Loucy (cell line): ENCODE measurements at regions not wholly inside any gene's neighbourhood (a gene's known extent, or its start where the extent isn't known, plus 50 kb on each side); places are given as distances from the start of the nearest gene placed in this dataset.

Experiments used
- EZH2phosphoT487 ChIP-seq: fragments of 200-600 bp; IDR thresholded peaks from 2 replicates; pipeline ENCODE4 v1.6.1; 2018; ENCODE audit warnings: antibody characterized with exemption, mild to moderate bottlenecking, moderate library complexity, borderline replicate concordance
- TF ChIP-seq, protein P1 (sequence below): fragments of 200-600 bp; sonication (generic); conservative IDR thresholded peaks from 2 replicates; pipeline ENCODE4 v1.5.1; 2014; ENCODE audit warnings: mild to moderate bottlenecking, antibody characterized with exemption, low read length

DNA sequence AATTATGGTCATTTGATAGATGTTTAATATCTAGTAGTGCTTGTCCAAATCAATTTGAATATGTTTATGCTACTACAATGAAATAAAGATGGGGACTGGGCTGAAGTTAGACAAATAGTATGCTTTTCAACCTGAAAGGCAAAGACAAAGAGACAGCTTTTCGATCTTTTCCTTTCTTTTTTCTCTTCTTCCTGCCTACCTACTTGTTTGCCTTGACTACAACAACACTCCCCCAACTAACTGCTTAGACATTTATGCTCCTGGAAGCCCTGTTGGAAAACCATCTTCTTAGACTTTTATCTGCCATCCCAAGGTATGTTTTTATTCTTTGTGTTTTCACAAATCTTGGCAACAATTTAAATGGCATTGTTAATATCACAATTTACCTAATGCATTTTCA, 374.4 kb upstream of the DDI1 start:
- TF ChIP-seq, protein P1, sequence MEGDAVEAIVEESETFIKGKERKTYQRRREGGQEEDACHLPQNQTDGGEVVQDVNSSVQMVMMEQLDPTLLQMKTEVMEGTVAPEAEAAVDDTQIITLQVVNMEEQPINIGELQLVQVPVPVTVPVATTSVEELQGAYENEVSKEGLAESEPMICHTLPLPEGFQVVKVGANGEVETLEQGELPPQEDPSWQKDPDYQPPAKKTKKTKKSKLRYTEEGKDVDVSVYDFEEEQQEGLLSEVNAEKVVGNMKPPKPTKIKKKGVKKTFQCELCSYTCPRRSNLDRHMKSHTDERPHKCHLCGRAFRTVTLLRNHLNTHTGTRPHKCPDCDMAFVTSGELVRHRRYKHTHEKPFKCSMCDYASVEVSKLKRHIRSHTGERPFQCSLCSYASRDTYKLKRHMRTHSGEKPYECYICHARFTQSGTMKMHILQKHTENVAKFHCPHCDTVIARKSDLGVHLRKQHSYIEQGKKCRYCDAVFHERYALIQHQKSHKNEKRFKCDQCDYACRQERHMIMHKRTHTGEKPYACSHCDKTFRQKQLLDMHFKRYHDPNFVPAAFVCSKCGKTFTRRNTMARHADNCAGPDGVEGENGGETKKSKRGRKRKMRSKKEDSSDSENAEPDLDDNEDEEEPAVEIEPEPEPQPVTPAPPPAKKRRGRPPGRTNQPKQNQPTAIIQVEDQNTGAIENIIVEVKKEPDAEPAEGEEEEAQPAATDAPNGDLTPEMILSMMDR: no peak
- no peak for TF ChIP-seq EZH2phosphoT487
